Upper lobe of left lung (tissue), 6 donors: ENCODE measurements at regions not wholly inside any gene's neighbourhood (a gene's known extent, or its start where the extent isn't known, plus 50 kb on each side); places are given as distances from the start of the nearest gene placed in this dataset.

ENCODE experiments used
- ATAC-seq, 2 donors: fragments of 200-7000 bp; cut with Tn5 transposase; one replicate each; pipeline ENCODE4 v1.9.1; 2022; ENCODE audit warnings: mild to moderate bottlenecking in 2 of 2, moderate library complexity in 2 of 2; ENCODE audit not compliant: low FRiP score in 2 of 2
- DNase-seq, 2 donors: peaks; one replicate each; pipeline ENCODE4 v3.0.0-alpha.2; 2019 to 2020
- H3K27ac ChIP-seq, 4 donors: fragments of 200-600 bp; sonication (generic); one replicate each; pipeline ENCODE4 v1.5.1; 2016 to 2019
- H3K27me3 ChIP-seq, 4 donors: fragments of 200-600 bp; sonication (generic); one replicate each; pipeline ENCODE4 v1.5.1; 2017 to 2019
- H3K36me3 ChIP-seq, 4 donors: fragments of 200-600 bp; sonication (generic); one replicate each; pipeline ENCODE4 v1.5.1; 2016 to 2019
- H3K4me1 ChIP-seq, 4 donors: fragments of 200-600 bp; sonication (generic); one replicate each; pipeline ENCODE4 v1.5.1; 2018 to 2019
- H3K4me3 ChIP-seq, 4 donors: fragments of 200-600 bp; sonication (generic); one replicate each; pipeline ENCODE4 v1.5.1; 2017 to 2019; ENCODE audit warnings: mild to moderate bottlenecking in 2 of 4, moderate library complexity in 1 of 4
- H3K9me3 ChIP-seq, 4 donors: fragments of 200-600 bp; sonication (generic); one replicate each; pipeline ENCODE4 v1.5.1; 2018 to 2019
- EP300 ChIP-seq, 4 donors: sonication (generic); formaldehyde crosslinking; IDR thresholded peaks; one replicate each; pipeline ENCODE4 v1.5.1; 2017; ENCODE audit warnings: antibody characterized with exemption in 4 of 4, control low read depth in 2 of 4
- POLR2A ChIP-seq, 4 donors: fragments of 450-650 bp; IDR thresholded peaks; one replicate each; pipeline ENCODE4 v1.5.1; 2016 to 2017; ENCODE audit warnings: antibody characterized with exemption in 4 of 4, mild to moderate bottlenecking in 2 of 4
- POLR2AphosphoS5 ChIP-seq, 2 donors: sonication (generic); formaldehyde crosslinking; IDR thresholded peaks; one replicate each; pipeline ENCODE4 v1.5.1; 2017; ENCODE audit warnings: antibody characterized with exemption in 2 of 2
- WGBS, 2 donors: methylation state at CpG; one replicate each; pipeline ENCODE4 v1.1.5; 2017 to 2018; 5-methylcytosine and 5-hydroxymethylcytosine counted together
- TF ChIP-seq, protein P1 (sequence below), 6 experiments: fragments of 450-650 bp in 4 of 6; fragments of 200-600 bp in 2 of 6; sonication (generic) in 2 of 6; IDR thresholded peaks; one replicate each; pipeline ENCODE4 v1.5.1; 2016 to 2019; ENCODE audit warnings: antibody characterized with exemption in 6 of 6
- donor health status: DM: no; HTN: no; CAD: no; lungs with moderate emphysema.
- donor health status: DM: no; HTN: yes; CAD: no; lungs with severe emphysema.

DNA sequence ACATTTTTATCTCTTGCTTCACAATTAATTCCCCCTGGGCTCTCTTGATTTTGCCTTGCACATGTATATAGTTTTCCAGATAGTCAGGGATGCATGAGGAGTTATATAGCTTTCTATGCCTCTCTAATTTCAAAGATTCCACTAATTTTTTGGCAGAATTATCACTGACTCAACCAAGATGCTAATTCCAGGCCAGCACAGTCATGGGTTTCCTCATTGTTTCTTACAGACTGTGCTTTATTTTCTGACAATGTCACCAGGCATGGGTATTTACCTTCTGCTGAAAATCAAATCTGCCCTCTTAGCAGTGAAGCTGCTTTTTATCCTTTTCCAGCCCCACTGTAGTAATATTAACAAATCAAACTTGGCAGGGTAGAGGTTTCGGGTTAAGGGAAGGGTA is 1520.6 kb upstream of the CADM2 start:
- WGBS, 2 donors = 65 to 73% methylated on average over 1 of the region's 1 CpG
- H3K9me3 ChIP-seq = no peaks in the 10 kb centered on the region
- DNase-seq (no peak), ATAC-seq (no peak)
- H3K4me3 ChIP-seq = no peak overlapping the region
- no peaks in the 10 kb centered on the region for H3K27me3 ChIP-seq
- no peaks in the 10 kb centered on the region for H3K4me1 ChIP-seq
- TF ChIP-seq EP300 (IDR thresholded peaks at IDR 0.05) (no peak), POLR2A (IDR thresholded peaks at IDR 0.05) (no peak), POLR2AphosphoS5 (IDR thresholded peaks at IDR 0.05) (no peak)
- TF ChIP-seq, protein P1, sequence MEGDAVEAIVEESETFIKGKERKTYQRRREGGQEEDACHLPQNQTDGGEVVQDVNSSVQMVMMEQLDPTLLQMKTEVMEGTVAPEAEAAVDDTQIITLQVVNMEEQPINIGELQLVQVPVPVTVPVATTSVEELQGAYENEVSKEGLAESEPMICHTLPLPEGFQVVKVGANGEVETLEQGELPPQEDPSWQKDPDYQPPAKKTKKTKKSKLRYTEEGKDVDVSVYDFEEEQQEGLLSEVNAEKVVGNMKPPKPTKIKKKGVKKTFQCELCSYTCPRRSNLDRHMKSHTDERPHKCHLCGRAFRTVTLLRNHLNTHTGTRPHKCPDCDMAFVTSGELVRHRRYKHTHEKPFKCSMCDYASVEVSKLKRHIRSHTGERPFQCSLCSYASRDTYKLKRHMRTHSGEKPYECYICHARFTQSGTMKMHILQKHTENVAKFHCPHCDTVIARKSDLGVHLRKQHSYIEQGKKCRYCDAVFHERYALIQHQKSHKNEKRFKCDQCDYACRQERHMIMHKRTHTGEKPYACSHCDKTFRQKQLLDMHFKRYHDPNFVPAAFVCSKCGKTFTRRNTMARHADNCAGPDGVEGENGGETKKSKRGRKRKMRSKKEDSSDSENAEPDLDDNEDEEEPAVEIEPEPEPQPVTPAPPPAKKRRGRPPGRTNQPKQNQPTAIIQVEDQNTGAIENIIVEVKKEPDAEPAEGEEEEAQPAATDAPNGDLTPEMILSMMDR (IDR thresholded peaks at IDR 0.05) = no peak
- H3K36me3 ChIP-seq = no peaks in the 10 kb centered on the region
- no peak overlapping the region for H3K27ac ChIP-seq

DNA sequence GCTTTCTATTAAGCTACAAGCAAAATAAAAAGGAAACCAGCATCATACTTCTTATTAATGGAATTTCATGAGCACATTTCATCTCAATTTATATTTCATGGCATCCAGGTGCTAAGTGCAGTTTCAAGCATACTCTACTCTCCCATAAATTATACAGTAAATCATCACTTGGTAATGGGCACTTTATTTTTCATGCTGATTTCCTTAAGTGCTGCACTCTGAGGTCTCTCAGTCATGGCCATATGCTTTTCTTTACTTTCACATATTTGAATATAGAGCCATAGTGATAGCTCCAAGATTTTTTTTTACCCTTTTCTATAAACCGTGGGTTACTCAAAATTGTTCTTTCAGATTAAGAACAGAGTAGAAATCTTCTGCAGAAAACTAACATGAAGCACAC is 1505.7 kb upstream of the CADM2 start:
- H3K27ac ChIP-seq = no peak overlapping the region
- WGBS, 2 donors = 40 to 48% methylated on average over 1 of the region's 1 CpG
- DNase-seq (no peak), ATAC-seq (no peak)
- TF ChIP-seq POLR2AphosphoS5 (IDR thresholded peaks at IDR 0.05) (no peak), POLR2A (IDR thresholded peaks at IDR 0.05) (no peak), EP300 (IDR thresholded peaks at IDR 0.05) (no peak)
- TF ChIP-seq, protein P1 (IDR thresholded peaks at IDR 0.05) = no peak
- no peaks in the 10 kb centered on the region for H3K9me3 ChIP-seq
- no peak overlapping the region for H3K4me3 ChIP-seq
- no peaks in the 10 kb centered on the region for H3K4me1 ChIP-seq
- no peaks in the 10 kb centered on the region for H3K36me3 ChIP-seq
- H3K27me3 ChIP-seq = no peaks in the 10 kb centered on the region

DNA sequence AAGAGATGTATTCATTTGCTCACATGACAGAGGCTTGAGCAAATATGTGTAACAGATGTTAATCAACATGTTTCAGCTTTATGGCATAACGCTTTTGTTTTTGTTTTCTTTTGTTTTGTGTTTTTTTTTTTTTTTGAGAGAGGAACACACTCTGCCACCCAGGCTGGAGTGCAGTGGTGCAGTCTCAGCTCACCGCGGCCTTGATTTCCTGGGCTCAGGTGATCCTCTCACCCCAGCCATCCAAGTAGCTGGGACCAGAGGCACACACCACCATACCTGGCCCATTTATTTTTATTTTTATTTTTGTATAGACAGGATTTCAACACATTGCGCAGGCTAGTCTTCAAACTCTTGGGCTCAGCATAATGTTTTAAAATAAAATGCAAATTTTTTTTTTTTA is 1504.4 kb upstream of the CADM2 start:
- Histone ChIP-seq H3K4me1 (no peaks in the 10 kb centered on the region), H3K27me3 (no peaks in the 10 kb centered on the region), H3K9me3 (no peaks in the 10 kb centered on the region), H3K4me3 (no peak overlapping the region), H3K27ac (no peak overlapping the region), H3K36me3 (no peaks in the 10 kb centered on the region)
- ATAC-seq = no peak
- no peak for DNase-seq
- 86 to 87% methylated on average over 4 of the region's 4 CpGs for whole genome bisulfite sequencing, 2 donors
- TF ChIP-seq EP300 (IDR thresholded peaks at IDR 0.05) (no peak), POLR2A (IDR thresholded peaks at IDR 0.05) (no peak), POLR2AphosphoS5 (IDR thresholded peaks at IDR 0.05) (no peak)
- TF ChIP-seq, protein P1 (IDR thresholded peaks at IDR 0.05) = no peak

DNA sequence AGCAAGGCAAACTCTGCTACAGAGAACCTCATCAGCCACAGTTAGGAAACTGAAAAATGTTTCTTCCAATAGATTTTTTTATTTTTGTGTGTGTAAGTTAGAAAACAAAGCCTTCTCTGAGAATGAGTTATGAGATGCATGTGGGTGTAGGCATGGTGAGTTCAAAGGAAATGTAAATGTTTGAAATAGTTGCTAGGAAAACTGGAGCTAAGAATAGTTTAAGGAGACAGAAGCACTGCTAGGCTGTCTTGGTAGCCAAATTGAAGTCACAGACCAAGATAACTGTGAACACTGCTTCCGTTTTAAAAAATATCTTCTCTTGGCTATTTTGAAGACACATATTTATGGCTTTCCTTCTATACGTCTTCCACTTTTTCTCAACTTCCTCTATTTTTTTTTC is 1501.2 kb upstream of the CADM2 start:
- Histone ChIP-seq H3K9me3 (no peaks in the 10 kb centered on the region), H3K27ac (no peak overlapping the region), H3K4me3 (no peak overlapping the region), H3K27me3 (no peaks in the 10 kb centered on the region), H3K36me3 (no peaks in the 10 kb centered on the region), H3K4me1 (no peaks in the 10 kb centered on the region)
- DNase-seq = no peak
- no peak for ATAC-seq
- TF ChIP-seq POLR2A (IDR thresholded peaks at IDR 0.05) = no peak
- TF ChIP-seq, protein P1 (IDR thresholded peaks at IDR 0.05) = no peak
- no peak for TF ChIP-seq POLR2AphosphoS5 (IDR thresholded peaks at IDR 0.05)
- no peak for TF ChIP-seq EP300 (IDR thresholded peaks at IDR 0.05)
- 32 to 46% methylated on average over 2 of the region's 2 CpGs for WGBS, 2 donors

DNA sequence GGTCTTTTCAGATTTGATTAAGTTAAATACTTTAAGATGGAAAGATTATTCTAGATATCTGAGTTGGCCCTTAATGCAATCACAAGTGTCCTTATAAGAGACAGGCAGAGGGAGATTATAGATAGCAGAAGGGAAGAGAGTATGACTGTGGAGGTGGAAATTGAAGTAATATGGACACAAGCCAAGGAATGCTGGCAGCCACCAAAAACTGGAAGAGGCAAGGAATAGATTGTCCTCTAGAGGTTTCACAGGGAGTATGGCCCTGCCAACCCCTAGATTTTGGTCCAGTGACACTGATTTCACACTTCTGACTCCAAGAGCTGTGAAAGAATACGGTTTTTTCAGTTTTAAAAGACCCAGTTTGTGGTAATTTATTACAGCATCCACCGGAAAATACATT is 1498.7 kb upstream of the CADM2 start:
- ATAC-seq (no peak), DNase-seq (no peak)
- Histone ChIP-seq H3K4me3 (no peak overlapping the region), H3K9me3 (no peaks in the 10 kb centered on the region), H3K36me3 (no peaks in the 10 kb centered on the region), H3K27ac (no peak overlapping the region), H3K27me3 (no peaks in the 10 kb centered on the region), H3K4me1 (no peaks in the 10 kb centered on the region)
- TF ChIP-seq, protein P1 (IDR thresholded peaks at IDR 0.05) = no peak
- TF ChIP-seq POLR2A (IDR thresholded peaks at IDR 0.05) = no peak
- TF ChIP-seq EP300 (IDR thresholded peaks at IDR 0.05) = no peak
- no peak for TF ChIP-seq POLR2AphosphoS5 (IDR thresholded peaks at IDR 0.05)
- 79 to 80% methylated on average over 2 of the region's 2 CpGs for WGBS, 2 donors
